Aorta (tissue), 5 donors: ENCODE measurements at regions not wholly inside any gene's neighbourhood (a gene's known extent, or its start where the extent isn't known, plus 50 kb on each side); places are given as distances from the start of the nearest gene placed in this dataset.
"Not testable (repeated sequence)": the region's sequence is repeated elsewhere in the genome, so short reads cannot be mapped to it uniquely, and the experiment has no call there.

Experiments used
- ATAC-seq: fragments of 200-7000 bp; cut with Tn5 transposase; one replicate; pipeline ENCODE4 v1.9.1; 2022; ENCODE audit warnings: moderate library complexity; ENCODE audit not compliant: low FRiP score
- DNase-seq, 2 donors: peaks; one replicate each; pipeline ENCODE4 v3.0.0-alpha.2; 2020
- H3K27ac ChIP-seq, 2 donors: one replicate each; pipeline ENCODE4 v1.5.1; 2013; ENCODE audit warnings: low read length in 2 of 2, mild to moderate bottlenecking in 2 of 2, moderate library complexity in 2 of 2, control low read depth in 1 of 2, inconsistent platforms in 1 of 2, low read depth in 1 of 2
- H3K27me3 ChIP-seq, 2 donors: one replicate each; pipeline ENCODE4 v1.6.1; 2013; ENCODE audit warnings: control low read depth in 1 of 2, low read length in 1 of 2, mild to moderate bottlenecking in 1 of 2, moderate library complexity in 1 of 2; ENCODE audit not compliant: insufficient read depth in 2 of 2, control insufficient read depth in 1 of 2
- H3K36me3 ChIP-seq, 2 donors: one replicate each; pipeline ENCODE4 v1.6.1; 2013; ENCODE audit warnings: control low read depth in 1 of 2, low read length in 1 of 2, mild to moderate bottlenecking in 1 of 2; ENCODE audit not compliant: insufficient read depth in 2 of 2, control insufficient read depth in 1 of 2
- H3K4me1 ChIP-seq, 2 donors: one replicate each; pipeline ENCODE4 v1.6.1; 2013; ENCODE audit warnings: low read length in 2 of 2, control low read depth in 1 of 2, mild to moderate bottlenecking in 1 of 2, moderate library complexity in 1 of 2; ENCODE audit not compliant: insufficient read depth in 2 of 2, control insufficient read depth in 1 of 2
- H3K4me3 ChIP-seq, 2 donors: one replicate each; pipeline ENCODE4 v1.5.1; 2013; ENCODE audit warnings: low read length in 2 of 2, control low read depth in 1 of 2, mild to moderate bottlenecking in 1 of 2
- H3K9me3 ChIP-seq: one replicate; pipeline ENCODE4 v1.6.1; 2013; ENCODE audit warnings: mild to moderate bottlenecking, low read length; ENCODE audit not compliant: control insufficient read depth
- WGBS, 2 donors: extraction: QIAGEN DNeasy Blood & Tissue Kit; methylation state at CpG; one replicate each; pipeline ENCODE4 v1.1.7; 2013; 5-methylcytosine and 5-hydroxymethylcytosine counted together
- intact Hi-C, 2 donors: fragments of 100-400 bp; cut with DNase I; formaldehyde crosslinking; loops; one replicate each; pipeline versions ENCODE4 v1.14.2 to v1.15.0; 2022
- donor health status: healthy with polysubstance abuse.
- donor health status: Bipolar disorder and iron deficiency.
- donor health status: DM: no; HTN: no; CAD: no.
- donor health status: DM: no; HTN: no; CAD: no.
- donor health status: DM: yes; HTN: yes; CAD: no.

GRCh38 chr9:99638971-99639370 lies 182.7 kb upstream of the NR4A3 start:
- DNase-seq (no peak), ATAC-seq (no peak)
- WGBS, 2 donors, result 89 to 91% methylated on average over 4 of the region's 4 CpGs
- no peak overlapping the region for H3K27ac ChIP-seq
- no peaks in the 10 kb centered on the region for H3K4me1 ChIP-seq
- H3K4me3 ChIP-seq, result no peak overlapping the region
- H3K27me3 ChIP-seq, result no peaks in the 10 kb centered on the region
- intact Hi-C loops, result no loop called here
- H3K36me3 ChIP-seq, result no peaks in the 10 kb centered on the region
- no peaks in the 10 kb centered on the region for H3K9me3 ChIP-seq

- DNase-seq, result no peak
- intact Hi-C loops, result no loop called here
- no peak for ATAC-seq
- Histone ChIP-seq H3K9me3 (no peaks in the 10 kb centered on the region), H3K4me1 (no peaks in the 10 kb centered on the region), H3K27me3 (no peaks in the 10 kb centered on the region), H3K27ac (no peak overlapping the region), H3K4me3 (no peak overlapping the region), H3K36me3 (no peaks in the 10 kb centered on the region)
Observed at GRCh38 chr9:99647604-99648003, 174.1 kb upstream of the NR4A3 start.

GRCh38 chr9:99650187-99650874 lies 171.4 kb upstream of the NR4A3 start:
- Histone ChIP-seq H3K27me3 (no peaks in the 10 kb centered on the region), H3K4me3 (no peak overlapping the region), H3K27ac (no peak overlapping the region), H3K4me1 (no peaks in the 10 kb centered on the region), H3K36me3 (no peaks in the 10 kb centered on the region), H3K9me3 (no peaks in the 10 kb centered on the region)
- intact Hi-C loops, result no loop called here
- 92% methylated on average over 5 of the region's 5 CpGs for WGBS, 2 donors
- DNase-seq (no peak), ATAC-seq (peak; percentile 38)

GRCh38 chr9:99660191-99660636 lies 161.5 kb upstream of the NR4A3 start:
- H3K36me3 ChIP-seq, result no peaks in the 10 kb centered on the region
- ATAC-seq, result no peak
- 72 to 83% methylated on average over 4 of the region's 4 CpGs for WGBS, 2 donors
- no peak overlapping the region for H3K4me3 ChIP-seq
- DNase-seq, result peak in 1 of 2 donors; percentile 51
- intact Hi-C loops, result no loop called here
- H3K27ac ChIP-seq, result no peak overlapping the region
- no peaks in the 10 kb centered on the region for H3K4me1 ChIP-seq
- no peaks in the 10 kb centered on the region for H3K27me3 ChIP-seq
- H3K9me3 ChIP-seq, result no peaks in the 10 kb centered on the region

- intact Hi-C loops, result no loop called here
Observed at GRCh38 chr9:99663297-99663696, 158.4 kb upstream of the NR4A3 start.

DNA sequence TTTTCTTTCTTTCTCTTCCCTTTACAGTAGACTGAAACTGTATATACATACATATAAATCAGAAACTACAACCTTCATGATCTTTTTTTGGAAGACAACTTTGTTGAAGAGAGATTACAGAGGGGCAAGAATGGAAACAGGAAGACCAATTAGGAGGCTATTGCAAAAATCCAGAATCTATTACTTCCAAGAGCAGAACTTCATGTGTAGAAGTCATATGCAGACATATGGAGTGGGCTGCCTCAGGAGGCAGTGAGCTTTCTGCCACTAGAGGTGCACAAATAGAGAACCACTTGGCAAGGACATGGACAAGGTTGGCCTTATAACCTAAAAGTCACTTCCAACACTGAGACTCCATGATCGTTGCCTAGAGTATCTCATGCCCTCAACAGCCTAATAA lies 157.8 kb upstream of the NR4A3 start:
- H3K27ac ChIP-seq, result no peak overlapping the region
- no peak overlapping the region for H3K4me3 ChIP-seq
- H3K9me3 ChIP-seq, result no peaks in the 10 kb centered on the region
- H3K27me3 ChIP-seq, result no peaks in the 10 kb centered on the region
- 74 to 81% methylated on average over 1 of the region's 1 CpG for WGBS, 2 donors
- no peaks in the 10 kb centered on the region for H3K4me1 ChIP-seq
- intact Hi-C loops, result no loop called here
- no peaks in the 10 kb centered on the region for H3K36me3 ChIP-seq
- ATAC-seq (no peak), DNase-seq (no peak)

More at GRCh38 chr9:99663297-99663696, 158.4 kb upstream of the NR4A3 start:
- Histone ChIP-seq H3K36me3 (no peaks in the 10 kb centered on the region), H3K4me3 (no peak overlapping the region), H3K9me3 (no peaks in the 10 kb centered on the region), H3K4me1 (no peaks in the 10 kb centered on the region), H3K27me3 (no peaks in the 10 kb centered on the region), H3K27ac (no peak overlapping the region)
- WGBS, 2 donors, result 92 to 100% methylated on average over 1 of the region's 1 CpG
- ATAC-seq (no peak), DNase-seq (no peak)

- Histone ChIP-seq H3K9me3 (no peaks in the 10 kb centered on the region), H3K36me3 (no peaks in the 10 kb centered on the region), H3K4me3 (no peak overlapping the region), H3K27me3 (no peaks in the 10 kb centered on the region), H3K4me1 (no peaks in the 10 kb centered on the region), H3K27ac (no peak overlapping the region)
- intact Hi-C loops, result no loop called here
- no peak for DNase-seq
- ATAC-seq, result no peak
Observed at GRCh38 chr9:99666571-99666970, 155.1 kb upstream of the NR4A3 start.

GRCh38 chr9:99670886-99671285 lies 150.8 kb upstream of the NR4A3 start:
- DNase-seq, H3K4me3 ChIP-seq, ATAC-seq, H3K27me3 ChIP-seq, H3K4me1 ChIP-seq, H3K9me3 ChIP-seq, H3K36me3 ChIP-seq, H3K27ac ChIP-seq, intact Hi-C loops: not testable (repeated sequence)
- 90 to 92% methylated on average over 7 of the region's 7 CpGs for WGBS, 2 donors

- Histone ChIP-seq H3K4me1 (no peaks in the 10 kb centered on the region), H3K36me3 (no peaks in the 10 kb centered on the region), H3K9me3 (no peaks in the 10 kb centered on the region), H3K27me3 (no peaks in the 10 kb centered on the region), H3K4me3 (no peak overlapping the region), H3K27ac (no peak overlapping the region)
- ATAC-seq, result no peak
- intact Hi-C loops, result no loop called here
- no peak for DNase-seq
- WGBS, 2 donors, result 9% methylated on average over 1 of the region's 1 CpG
Observed at GRCh38 chr9:99677281-99677680, 144.4 kb upstream of the NR4A3 start.
